ENCODE measurements at regions not wholly inside any gene's neighbourhood (a gene's known extent, or its start where the extent isn't known, plus 50 kb on each side); places are given as distances from the start of the nearest gene placed in this dataset.

DNA sequence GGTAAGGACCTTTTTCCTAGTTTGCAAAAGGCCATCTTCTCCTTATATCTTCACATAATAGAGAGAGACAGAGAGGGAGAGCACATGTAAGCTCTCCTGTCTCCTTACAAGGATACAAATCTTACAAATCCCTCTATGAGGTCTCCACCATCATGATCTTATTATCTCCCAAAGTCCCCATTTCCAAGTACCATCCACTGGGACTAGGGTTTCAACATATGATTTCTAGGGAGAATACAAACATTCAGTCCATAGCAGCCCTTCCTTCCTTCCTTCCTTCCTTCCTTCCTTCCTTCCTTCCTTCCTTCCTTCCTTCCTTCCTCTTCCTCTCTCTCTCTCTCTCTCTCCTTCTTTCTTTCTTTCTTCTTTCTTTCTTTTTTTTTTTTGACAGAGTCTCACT, 1132.9 kb upstream of the WWC1 start:
- no peaks in the 10 kb centered on the region for H3K9me3 ChIP-seq
- no peaks in the 10 kb centered on the region for H3K4me1 ChIP-seq
- H3K36me3 ChIP-seq: no peaks in the 10 kb centered on the region
- TF ChIP-seq POLR2A (IDR thresholded peaks at IDR 0.05) (no peak), POLR2AphosphoS5 (IDR thresholded peaks at IDR 0.05) (no peak), CTCF (IDR thresholded peaks at IDR 0.05 in 8 of 11, conservative IDR thresholded peaks at IDR 0.05 in 3 of 11) (no peak)
- no peaks in the 10 kb centered on the region for H3K27me3 ChIP-seq (replicated peaks in 1 of 7)
- no peak overlapping the region for H3K4me3 ChIP-seq
- H3K27ac ChIP-seq: no peak overlapping the region
- no peak for DNase-seq
- intact Hi-C loops (cut with DNase I; ENCODE audit: low total_unique reads): no loop called here

DNA sequence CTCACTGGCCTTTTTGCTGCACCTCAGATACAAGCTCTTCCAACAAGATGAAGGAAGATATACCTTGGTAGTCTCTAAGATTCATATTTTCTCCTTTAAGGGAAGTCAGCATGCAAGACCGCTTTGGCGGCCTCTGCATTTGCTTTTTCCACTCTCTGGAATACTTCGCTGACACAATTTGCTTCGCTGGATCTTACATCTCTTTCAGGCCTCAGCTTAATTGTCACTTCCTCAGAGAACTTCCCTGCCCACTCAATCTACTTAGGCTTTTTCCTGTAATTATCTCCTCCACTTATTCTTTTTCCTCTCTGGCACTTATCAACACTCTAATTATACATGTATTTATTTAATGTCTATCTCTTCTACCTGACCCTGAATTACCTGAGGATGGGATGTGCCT, 1131.1 kb upstream of the WWC1 start:
- Histone ChIP-seq H3K4me3 (no peak overlapping the region), H3K36me3 (no peaks in the 10 kb centered on the region), H3K9me3 (no peaks in the 10 kb centered on the region), H3K27me3 (replicated peaks in 1 of 7) (no peaks in the 10 kb centered on the region), H3K27ac (no peak overlapping the region), H3K4me1 (no peaks in the 10 kb centered on the region)
- 62 to 81% (median 73%) methylated on average over 4 of the region's 4 CpGs for WGBS, 5 donors
- intact Hi-C loops (cut with DNase I; ENCODE audit: low total_unique reads): no loop called here
- DNase-seq: no peak
- TF ChIP-seq CTCF (IDR thresholded peaks at IDR 0.05 in 8 of 11, conservative IDR thresholded peaks at IDR 0.05 in 3 of 11): no peak
- no peak for TF ChIP-seq POLR2AphosphoS5 (IDR thresholded peaks at IDR 0.05)
- TF ChIP-seq POLR2A (IDR thresholded peaks at IDR 0.05): no peak

GRCh38 chr5:167166696-167167095, 1124.7 kb upstream of the WWC1 start:
- Histone ChIP-seq H3K27ac (no peak overlapping the region), H3K36me3 (no peaks in the 10 kb centered on the region), H3K9me3 (peaks cover 0 to 7% (median 0%) of the 10 kb centered on the region in 8 donors), H3K4me1 (no peaks in the 10 kb centered on the region), H3K4me3 (no peak overlapping the region), H3K27me3 (replicated peaks in 1 of 7) (no peaks in the 10 kb centered on the region)
- WGBS, 5 donors: 74 to 88% (median 79%) methylated on average over 2 of the region's 2 CpGs
- no peak for TF ChIP-seq POLR2AphosphoS5 (IDR thresholded peaks at IDR 0.05)
- no peak for TF ChIP-seq CTCF (IDR thresholded peaks at IDR 0.05 in 8 of 11, conservative IDR thresholded peaks at IDR 0.05 in 3 of 11)
- no peak for DNase-seq
- intact Hi-C loops (cut with DNase I; ENCODE audit: low total_unique reads): no loop called here

DNA sequence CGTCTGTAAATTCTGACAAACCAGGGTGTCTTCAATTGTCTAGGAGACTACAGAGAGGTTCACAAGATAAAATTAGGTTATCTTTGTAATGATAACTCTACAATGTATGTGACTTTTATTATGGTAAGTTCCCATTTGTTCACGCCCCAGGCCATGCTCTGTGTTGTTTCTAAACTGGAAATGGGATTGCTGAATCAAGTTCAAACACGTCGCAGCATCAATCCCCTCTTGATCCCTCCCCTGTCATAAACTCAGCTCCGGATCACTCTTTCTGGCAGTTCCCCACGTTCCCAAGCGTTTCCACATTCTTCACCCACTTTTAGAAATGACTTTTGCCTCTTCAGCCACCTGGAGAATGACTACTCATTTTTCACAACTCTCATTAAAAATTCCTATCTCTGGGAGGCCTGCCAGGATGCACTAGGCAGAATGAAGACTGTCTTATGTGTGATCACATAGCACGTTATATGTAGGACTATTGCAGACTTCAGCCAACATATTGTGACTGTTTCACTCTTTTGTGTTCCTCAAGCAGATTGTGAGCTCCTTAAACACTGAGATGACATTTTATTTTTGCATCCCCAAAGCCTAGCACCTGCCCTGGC, 1124.2 kb upstream of the WWC1 start:
- WGBS, 5 donors: 74 to 82% (median 76%) methylated on average over 8 of the region's 8 CpGs
- no peak for DNase-seq
- Histone ChIP-seq H3K27ac (no peak overlapping the region), H3K9me3 (peaks cover 0 to 7% (median 0%) of the 10 kb centered on the region in 8 donors), H3K27me3 (replicated peaks in 1 of 7) (no peaks in the 10 kb centered on the region), H3K4me3 (no peak overlapping the region), H3K36me3 (no peaks in the 10 kb centered on the region), H3K4me1 (no peaks in the 10 kb centered on the region)
- intact Hi-C loops (cut with DNase I; ENCODE audit: low total_unique reads): no loop called here
- TF ChIP-seq POLR2AphosphoS5 (IDR thresholded peaks at IDR 0.05) (no peak), POLR2A (IDR thresholded peaks at IDR 0.05) (no peak), CTCF (IDR thresholded peaks at IDR 0.05 in 8 of 11, conservative IDR thresholded peaks at IDR 0.05 in 3 of 11) (no peak)
